Astrocyte (in vitro differentiated cells and primary cell): ENCODE measurements at regions not wholly inside any gene's neighbourhood (a gene's known extent, or its start where the extent isn't known, plus 50 kb on each side); places are given as distances from the start of the nearest gene placed in this dataset.
A peak's percentile ranks its signal among the peaks of the same experiment; 100 is the strongest.

Experiments
- DNase-seq: peaks from one replicate; pipeline ENCODE4 v3.0.0-alpha.2; 2010; ENCODE audit warnings: low read depth
- FAIRE-seq: peaks from 2 replicates; lab custom pipeline; 2011; peaks lifted over from hg19 to GRCh38; lab: Jason Lieb, UNC
- H2AFZ ChIP-seq: 2 replicates; pipeline ENCODE4 v1.6.0; 2012; ENCODE audit warnings: low read depth, low read length, inconsistent platforms
- H3K27ac ChIP-seq: 2 replicates; pipeline ENCODE4 v1.5.1; 2011; ENCODE audit warnings: low read depth, low read length, inconsistent platforms
- H3K27me3 ChIP-seq: 2 replicates; pipeline ENCODE4 v1.6.0; 2011; ENCODE audit warnings: low read length, inconsistent platforms; ENCODE audit not compliant: insufficient read depth
- H3K36me3 ChIP-seq: 2 replicates; pipeline ENCODE4 v1.5.1; 2011; ENCODE audit warnings: low read length, inconsistent platforms; ENCODE audit not compliant: insufficient read depth
- H3K4me1 ChIP-seq: 2 replicates; pipeline ENCODE4 v1.5.1; 2011; ENCODE audit warnings: low read length, inconsistent platforms; ENCODE audit not compliant: insufficient read depth
- H3K4me2 ChIP-seq: 2 replicates; pipeline ENCODE4 v1.6.0; 2012; ENCODE audit warnings: low read length, inconsistent platforms
- H3K4me3 ChIP-seq: 2 replicates; pipeline ENCODE4 v1.5.1; 2011; ENCODE audit warnings: low read depth, mild to moderate bottlenecking, low read length, inconsistent platforms; ENCODE audit not compliant: insufficient read depth
- H3K79me2 ChIP-seq: 2 replicates; pipeline ENCODE4 v1.6.0; 2012; ENCODE audit warnings: mild to moderate bottlenecking, low read length, inconsistent platforms; ENCODE audit not compliant: insufficient read depth
- H3K9ac ChIP-seq: 2 replicates; pipeline ENCODE4 v1.6.0; 2012; ENCODE audit warnings: mild to moderate bottlenecking, low read length, inconsistent platforms
- H3K9me3 ChIP-seq: 2 replicates; pipeline ENCODE4 v1.5.1; 2012; ENCODE audit warnings: low read depth, mild to moderate bottlenecking, low read length, inconsistent platforms; ENCODE audit not compliant: insufficient read depth
- H4K20me1 ChIP-seq: 2 replicates; pipeline ENCODE4 v1.6.0; 2012; ENCODE audit warnings: low read length, inconsistent platforms; ENCODE audit not compliant: insufficient read depth
- H3K27ac Mint-ChIP-seq: one replicate; pipeline ENCODE4 v1.8.0; 2021; ENCODE audit warnings: mild to moderate bottlenecking, mixed read lengths; ENCODE audit not compliant: unreplicated experiment
- H3K27me3 Mint-ChIP-seq: one replicate; pipeline ENCODE4 v1.8.0; 2021; ENCODE audit warnings: low read depth, mixed read lengths; ENCODE audit not compliant: unreplicated experiment
- H3K36me3 Mint-ChIP-seq: one replicate; pipeline ENCODE4 v1.8.0; 2021; ENCODE audit warnings: low read depth, mixed read lengths; ENCODE audit not compliant: unreplicated experiment
- H3K4me1 Mint-ChIP-seq: one replicate; pipeline ENCODE4 v1.8.0; 2021; ENCODE audit warnings: low read depth, mixed read lengths; ENCODE audit not compliant: unreplicated experiment
- H3K4me3 Mint-ChIP-seq: one replicate; pipeline ENCODE4 v1.8.0; 2021; ENCODE audit warnings: mild to moderate bottlenecking, moderate library complexity, mixed read lengths; ENCODE audit not compliant: unreplicated experiment
- H3K9me3 Mint-ChIP-seq: one replicate; pipeline ENCODE4 v1.8.0; 2021; ENCODE audit warnings: mild to moderate bottlenecking, mixed read lengths; ENCODE audit not compliant: unreplicated experiment
- CTCF ChIP-seq: IDR thresholded peaks from 2 replicates; pipeline ENCODE4 v1.5.1; 2011; ENCODE audit warnings: low read depth, mild to moderate bottlenecking, inconsistent platforms, low read length, moderate library complexity; ENCODE audit not compliant: insufficient read depth
- EZH2 ChIP-seq: IDR thresholded peaks from 2 replicates; pipeline ENCODE4 v1.6.1; 2012; ENCODE audit warnings: mild to moderate bottlenecking, low read length, inconsistent platforms; ENCODE audit not compliant: insufficient read depth

- DNase-seq (no peak), FAIRE-seq (no peak)
- Mint-ChIP-seq H3K36me3 (peaks cover 2% of the 10 kb centered on the region), H3K4me3 (no peak overlapping the region), H3K9me3 (no peaks in the 10 kb centered on the region), H3K4me1 (peaks cover 25% of the 10 kb centered on the region), H3K27me3 (no peaks in the 10 kb centered on the region), H3K27ac (peak overlapping the region; percentile 10)
- Histone ChIP-seq H3K4me3 (no peak overlapping the region), H3K36me3 (no peaks in the 10 kb centered on the region), H4K20me1 (no peaks in the 10 kb centered on the region), H3K4me2 (no peak overlapping the region), H3K27me3 (no peaks in the 10 kb centered on the region), H3K27ac (no peak overlapping the region), H3K79me2 (no peaks in the 10 kb centered on the region), H3K4me1 (peaks cover 24% of the 10 kb centered on the region), H3K9ac (no peak overlapping the region), H3K9me3 (no peaks in the 10 kb centered on the region), H2AFZ (no peak overlapping the region)
- no peak for TF ChIP-seq EZH2
- no peak for TF ChIP-seq CTCF
Observed at GRCh38 chr10:3534433-3534832, 250.6 kb downstream of the KLF6 start.

GRCh38 chr10:3533296-3533695 lies 251.7 kb downstream of the KLF6 start:
- no peak for FAIRE-seq
- Histone ChIP-seq H3K79me2 (no peaks in the 10 kb centered on the region), H3K9me3 (no peaks in the 10 kb centered on the region), H3K4me2 (no peak overlapping the region), H3K9ac (no peak overlapping the region), H3K27me3 (no peaks in the 10 kb centered on the region), H2AFZ (no peak overlapping the region), H3K27ac (no peak overlapping the region), H3K4me1 (peaks cover 13% of the 10 kb centered on the region), H4K20me1 (no peaks in the 10 kb centered on the region), H3K36me3 (no peaks in the 10 kb centered on the region), H3K4me3 (no peak overlapping the region)
- H3K9me3 Mint-ChIP-seq = no peaks in the 10 kb centered on the region
- DNase-seq = no peak
- no peak overlapping the region for H3K4me3 Mint-ChIP-seq
- H3K36me3 Mint-ChIP-seq = no peaks in the 10 kb centered on the region
- TF ChIP-seq EZH2 (no peak), CTCF (no peak)
- peak overlapping the region; percentile 64 for H3K27ac Mint-ChIP-seq
- H3K4me1 Mint-ChIP-seq = peaks cover 15% of the 10 kb centered on the region
- no peaks in the 10 kb centered on the region for H3K27me3 Mint-ChIP-seq

- H3K4me2 ChIP-seq = peak overlapping the region; percentile 53
- no peak overlapping the region for H3K4me3 ChIP-seq
- Mint-ChIP-seq H3K9me3 (no peaks in the 10 kb centered on the region), H3K27me3 (no peaks in the 10 kb centered on the region), H3K27ac (no peak overlapping the region), H3K4me3 (no peak overlapping the region), H3K4me1 (peaks cover 19% of the 10 kb centered on the region), H3K36me3 (no peaks in the 10 kb centered on the region)
- H4K20me1 ChIP-seq = no peaks in the 10 kb centered on the region
- DNase-seq = peak; percentile 36
- no peaks in the 10 kb centered on the region for H3K9me3 ChIP-seq
- H3K4me1 ChIP-seq = peaks cover 10% of the 10 kb centered on the region
- H3K9ac ChIP-seq = no peak overlapping the region
- H2AFZ ChIP-seq = peak overlapping the region; percentile 29
- no peaks in the 10 kb centered on the region for H3K79me2 ChIP-seq
- no peak overlapping the region for H3K27ac ChIP-seq
- TF ChIP-seq CTCF (no peak), EZH2 (no peak)
- peak; percentile 23 for FAIRE-seq
- no peaks in the 10 kb centered on the region for H3K36me3 ChIP-seq
- no peaks in the 10 kb centered on the region for H3K27me3 ChIP-seq
Observed at GRCh38 chr10:3532644-3533043, 252.4 kb downstream of the KLF6 start.
